Activated CD8-positive, alpha-beta memory T cell treated with anti-CD3 and anti-CD28 coated beads, Interleukin-2, amount 50 U/mL, for 24 hours (primary cell): ENCODE measurements at regions not wholly inside any gene's neighbourhood (a gene's known extent, or its start where the extent isn't known, plus 50 kb on each side); places are given as distances from the start of the nearest gene placed in this dataset.

Experiments used
- DNase-seq: peaks from one replicate; pipeline ENCODE4 v3.0.0-alpha.2; 2020; ENCODE audit errors: extremely low read depth

GRCh38 chr15:26182441-26182840, 319.3 kb upstream of the ATP10A start:
- DNase-seq: no peak

- DNase-seq: no peak
These were observed 316.8 kb upstream of the ATP10A start for GRCh38 chr15:26179906-26180305.

GRCh38 chr15:26178640-26179220, 315.6 kb upstream of the ATP10A start:
- no peak for DNase-seq

GRCh38 chr15:26177816-26178215, 314.7 kb upstream of the ATP10A start:
- no peak for DNase-seq

- DNase-seq: no peak
These were observed 313.7 kb upstream of the ATP10A start for GRCh38 chr15:26176831-26177230.

- DNase-seq: no peak
These were observed 308.1 kb upstream of the ATP10A start for GRCh38 chr15:26171266-26171665.

- no peak for DNase-seq
These were observed 303.3 kb upstream of the ATP10A start for GRCh38 chr15:26166429-26166828.

- DNase-seq: no peak
These were observed 302.4 kb upstream of the ATP10A start for GRCh38 chr15:26165546-26165945.

GRCh38 chr15:26160343-26160742, 297.2 kb upstream of the ATP10A start:
- no peak for DNase-seq

- no peak for DNase-seq
These were observed 295.0 kb upstream of the ATP10A start for GRCh38 chr15:26158176-26158575.

- DNase-seq: no peak
These were observed 294.0 kb upstream of the ATP10A start for GRCh38 chr15:26157081-26157480.

- no peak for DNase-seq
These were observed 292.9 kb upstream of the ATP10A start for GRCh38 chr15:26156051-26156450.

GRCh38 chr15:26148156-26148860, 285.2 kb upstream of the ATP10A start:
- no peak for DNase-seq

- no peak for DNase-seq
These were observed 283.1 kb upstream of the ATP10A start for GRCh38 chr15:26146202-26146601.

- DNase-seq: no peak
These were observed 282.7 kb upstream of the ATP10A start for GRCh38 chr15:26145796-26146195.

GRCh38 chr15:26144836-26145235, 281.7 kb upstream of the ATP10A start:
- no peak for DNase-seq

- no peak for DNase-seq
These were observed 280.1 kb upstream of the ATP10A start for GRCh38 chr15:26143221-26143620.

GRCh38 chr15:26134812-26135211, 271.7 kb upstream of the ATP10A start:
- DNase-seq: no peak

GRCh38 chr15:26134152-26134551, 271.0 kb upstream of the ATP10A start:
- DNase-seq: no peak

- DNase-seq: no peak
These were observed 269.7 kb upstream of the ATP10A start for GRCh38 chr15:26132811-26133210.

GRCh38 chr15:26129852-26130251, 266.7 kb upstream of the ATP10A start:
- DNase-seq: no peak

GRCh38 chr15:26128611-26129140, 265.5 kb upstream of the ATP10A start:
- no peak for DNase-seq

GRCh38 chr15:26126819-26127387, 263.8 kb upstream of the ATP10A start:
- no peak for DNase-seq
